ENCODE measurements at regions not wholly inside any gene's neighbourhood (a gene's known extent, or its start where the extent isn't known, plus 50 kb on each side); places are given as distances from the start of the nearest gene placed in this dataset.
A peak's percentile ranks its signal among the peaks of the same experiment; 100 is the strongest.

- no peak for DNase-seq
These were observed 190.6 kb upstream of the TCF21 start for GRCh38 chr6:133698272-133698671.

GRCh38 chr6:133699741-133700385, 189.1 kb upstream of the TCF21 start:
- no peak for DNase-seq

- no peak for DNase-seq
These were observed 187.1 kb upstream of the TCF21 start for GRCh38 chr6:133701633-133702331.

- DNase-seq = no peak
These were observed 184.5 kb upstream of the TCF21 start for GRCh38 chr6:133704371-133704770.

GRCh38 chr6:133705066-133705465, 183.8 kb upstream of the TCF21 start:
- no peak for DNase-seq

GRCh38 chr6:133705731-133706130, 183.2 kb upstream of the TCF21 start:
- no peak for DNase-seq

GRCh38 chr6:133707456-133707855, 181.5 kb upstream of the TCF21 start:
- peak; percentile 61 for DNase-seq

- DNase-seq = no peak
These were observed 178.1 kb upstream of the TCF21 start for GRCh38 chr6:133710826-133711225.

- no peak for DNase-seq
These were observed 173.6 kb upstream of the TCF21 start for GRCh38 chr6:133715270-133715669.

- no peak for DNase-seq
These were observed 164.2 kb upstream of the TCF21 start for GRCh38 chr6:133724726-133725125.

- DNase-seq = no peak
These were observed 162.7 kb upstream of the TCF21 start for GRCh38 chr6:133726188-133726587.

- DNase-seq = no peak
These were observed 158.0 kb upstream of the TCF21 start for GRCh38 chr6:133730881-133731280.

- DNase-seq = no peak
These were observed 148.7 kb upstream of the TCF21 start for GRCh38 chr6:133740218-133740617.

GRCh38 chr6:133740816-133741215, 148.1 kb upstream of the TCF21 start:
- DNase-seq = no peak

GRCh38 chr6:133741375-133741861, 147.5 kb upstream of the TCF21 start:
- no peak for DNase-seq

GRCh38 chr6:133743621-133744020, 145.3 kb upstream of the TCF21 start:
- DNase-seq = no peak

- no peak for DNase-seq
These were observed 142.5 kb upstream of the TCF21 start for GRCh38 chr6:133746417-133746770.

- DNase-seq = no peak
These were observed 140.3 kb upstream of the TCF21 start for GRCh38 chr6:133748628-133749027.

- no peak for DNase-seq
These were observed 139.5 kb upstream of the TCF21 start for GRCh38 chr6:133749427-133749826.

- DNase-seq = no peak
These were observed 136.8 kb upstream of the TCF21 start for GRCh38 chr6:133752129-133752528.

GRCh38 chr6:133753756-133754155, 135.2 kb upstream of the TCF21 start:
- no peak for DNase-seq

- no peak for DNase-seq
These were observed 134.6 kb upstream of the TCF21 start for GRCh38 chr6:133754298-133754697.

GRCh38 chr6:133756078-133756695, 132.7 kb upstream of the TCF21 start:
- no peak for DNase-seq

- no peak for DNase-seq
These were observed 131.6 kb upstream of the TCF21 start for GRCh38 chr6:133757335-133757734.

Measured in islet precursor cell (in vitro differentiated cells).